GM18873 (cell line): ENCODE measurements at regions not wholly inside any gene's neighbourhood (a gene's known extent, or its start where the extent isn't known, plus 50 kb on each side); places are given as distances from the start of the nearest gene placed in this dataset.

Experiments used
- ATAC-seq: cut with Tn5 transposase; IDR thresholded peaks from one replicate; pipeline ENCODE4 v1.9.1; 2021; ENCODE audit warnings: mild to moderate bottlenecking, moderate library complexity, moderate number of reproducible peaks; ENCODE audit not compliant: unreplicated experiment, low FRiP score

DNA sequence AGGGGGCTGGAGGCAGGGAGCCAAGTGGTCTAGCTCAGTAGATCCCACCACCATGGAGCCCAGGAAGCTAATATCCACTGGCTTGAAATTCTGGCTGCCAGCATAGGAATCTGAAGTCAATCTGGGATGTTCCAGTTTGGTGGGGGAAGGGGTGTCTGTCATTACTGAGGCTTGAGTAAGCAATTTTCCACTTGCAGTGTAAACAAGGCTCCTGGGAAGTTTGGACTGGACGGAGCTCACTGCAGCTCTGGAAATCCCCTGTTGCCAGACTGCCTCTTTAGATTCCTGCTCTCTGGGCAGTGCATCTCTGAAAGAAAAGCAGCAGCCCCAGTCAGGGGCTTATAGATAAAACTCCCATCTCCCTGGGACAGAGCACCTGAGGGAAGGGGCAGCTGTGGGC lies 349.2 kb upstream of the KLHL1 start:
- ATAC-seq, result no peak

DNA sequence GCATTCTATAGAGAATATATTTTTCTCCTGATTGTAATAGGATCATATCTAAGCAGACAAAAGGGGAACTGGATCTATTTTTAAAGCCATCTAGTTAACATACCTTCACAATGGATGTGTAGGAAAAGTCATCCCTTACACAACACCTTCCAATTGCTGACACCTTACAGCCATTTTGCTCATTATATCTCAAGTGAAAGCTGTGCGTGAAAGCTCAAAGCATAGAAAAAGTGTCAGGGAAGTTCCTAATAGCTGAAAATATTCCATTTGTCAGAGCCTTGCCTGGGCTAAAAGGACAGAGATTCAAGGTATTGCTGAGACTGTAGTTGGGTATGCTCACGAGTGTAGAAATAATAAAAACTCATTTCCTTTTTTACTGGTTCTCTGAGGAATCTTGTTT lies 340.6 kb upstream of the KLHL1 start:
- no peak for ATAC-seq

DNA sequence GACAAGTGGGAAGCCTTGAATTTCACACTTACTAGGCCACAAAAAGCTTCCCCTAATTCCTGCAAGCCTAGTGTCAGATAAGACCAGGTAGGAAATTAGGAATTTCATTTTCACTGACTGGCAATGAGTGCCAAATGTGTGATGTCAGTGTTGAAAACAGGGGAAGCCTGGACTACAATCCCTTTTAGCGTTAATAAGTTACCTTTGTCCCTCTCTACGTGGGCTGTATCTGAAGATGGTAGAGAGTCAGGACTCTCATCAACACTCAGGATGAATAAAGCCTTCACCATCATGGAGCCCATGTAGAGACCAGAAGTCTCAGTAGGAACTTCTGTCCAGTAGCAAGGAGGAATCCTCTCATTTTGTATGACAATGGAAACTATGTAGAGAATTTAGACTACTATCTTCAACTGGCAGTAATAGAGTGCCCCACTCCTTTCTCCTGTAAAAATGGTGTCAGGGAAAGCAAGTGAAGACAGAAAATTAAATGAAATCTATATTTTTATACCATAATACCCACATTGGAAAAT lies 324.1 kb upstream of the KLHL1 start:
- no peak for ATAC-seq

DNA sequence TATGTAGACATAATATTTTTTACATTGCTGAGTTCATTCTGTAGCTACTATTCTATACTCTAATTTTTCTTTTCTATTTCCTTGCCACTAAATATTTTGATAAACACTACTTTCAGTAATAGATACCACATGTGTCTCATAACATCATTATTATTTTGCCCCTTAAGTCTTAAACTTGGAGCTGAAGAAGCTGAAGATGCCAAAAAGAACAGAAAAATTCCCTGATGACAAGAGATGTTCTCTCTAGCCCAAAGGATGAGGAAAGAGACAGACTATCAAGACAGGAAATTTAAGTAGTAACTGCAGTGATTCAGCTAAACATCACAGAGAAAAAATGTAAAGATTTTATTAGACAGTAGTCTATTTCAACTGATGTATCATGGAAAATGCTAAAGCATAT lies 322.0 kb upstream of the KLHL1 start:
- ATAC-seq, result no peak

DNA sequence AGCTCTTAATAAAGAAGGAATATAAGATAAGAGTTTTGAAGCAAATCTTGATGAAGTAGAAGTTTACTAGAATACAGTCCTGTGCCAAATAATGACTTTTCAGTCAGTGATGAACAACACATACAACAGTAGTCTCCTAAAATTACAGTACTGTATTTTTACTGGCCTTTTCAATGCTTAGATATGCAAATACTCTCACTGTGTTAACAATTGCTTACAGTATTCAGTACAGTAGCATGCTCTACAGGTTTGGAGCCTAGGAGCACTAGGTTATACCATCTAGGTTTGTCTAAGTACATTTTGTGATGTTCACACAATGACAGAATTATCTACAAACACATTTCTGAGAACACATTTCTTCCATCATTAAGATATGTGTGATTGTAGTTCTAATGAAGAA lies 316.7 kb upstream of the KLHL1 start:
- ATAC-seq, result no peak

DNA sequence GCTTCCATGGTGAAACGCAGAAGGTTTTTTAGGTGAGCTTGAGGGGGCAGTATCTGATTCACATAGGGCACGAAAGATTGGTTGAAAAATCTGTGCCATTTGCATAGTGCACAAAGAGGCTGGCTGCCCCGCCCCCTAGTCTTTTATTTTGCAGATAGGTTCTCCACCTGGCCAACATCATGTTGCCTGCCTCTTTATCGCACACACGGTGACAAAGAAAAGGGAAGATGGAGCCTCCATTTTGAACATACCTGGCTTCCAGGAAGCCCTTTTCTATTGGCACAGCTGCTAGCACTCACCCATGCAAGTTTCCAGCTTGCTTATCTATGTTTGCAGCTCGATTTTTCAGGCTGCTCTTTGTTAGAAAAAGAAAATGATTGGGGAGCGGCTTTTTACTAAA lies 316.2 kb upstream of the KLHL1 start:
- ATAC-seq, result no peak

DNA sequence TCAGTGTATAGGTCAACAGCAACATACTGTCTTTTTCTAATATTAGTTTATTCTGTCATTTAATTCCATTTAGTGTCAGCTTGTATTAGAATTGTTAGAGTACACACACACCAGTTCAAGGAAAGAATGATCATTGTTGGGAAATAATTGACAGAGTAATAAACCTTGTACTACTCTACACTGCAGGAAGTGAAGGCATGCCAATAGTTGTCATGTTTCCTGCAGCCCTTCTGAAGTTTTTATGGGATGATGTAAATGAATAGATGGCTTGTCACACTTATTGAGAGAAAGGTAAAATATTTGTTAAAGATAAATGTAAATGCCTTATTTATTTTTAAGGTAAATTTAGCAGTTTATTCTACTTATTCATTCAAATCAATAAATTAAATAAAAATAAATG lies 306.9 kb upstream of the KLHL1 start:
- ATAC-seq, result no peak

DNA sequence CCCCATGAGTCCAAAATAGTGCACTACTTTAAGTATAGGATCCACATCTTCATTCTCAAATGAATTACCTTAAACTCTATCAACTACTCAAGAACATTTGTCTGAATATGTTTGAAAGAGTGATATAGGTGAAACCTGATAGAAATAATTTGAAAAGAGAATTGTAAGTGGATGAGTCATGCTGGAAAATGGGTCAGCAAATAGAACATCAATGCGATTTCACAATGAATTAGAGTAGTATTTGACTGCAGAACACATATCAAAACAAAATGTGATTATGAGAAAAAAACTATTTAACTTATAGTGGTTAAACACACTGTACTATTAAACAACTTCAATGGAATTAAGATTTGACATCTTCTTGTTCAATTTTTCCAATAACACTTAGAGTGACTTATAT lies 300.6 kb upstream of the KLHL1 start:
- ATAC-seq, result no peak

DNA sequence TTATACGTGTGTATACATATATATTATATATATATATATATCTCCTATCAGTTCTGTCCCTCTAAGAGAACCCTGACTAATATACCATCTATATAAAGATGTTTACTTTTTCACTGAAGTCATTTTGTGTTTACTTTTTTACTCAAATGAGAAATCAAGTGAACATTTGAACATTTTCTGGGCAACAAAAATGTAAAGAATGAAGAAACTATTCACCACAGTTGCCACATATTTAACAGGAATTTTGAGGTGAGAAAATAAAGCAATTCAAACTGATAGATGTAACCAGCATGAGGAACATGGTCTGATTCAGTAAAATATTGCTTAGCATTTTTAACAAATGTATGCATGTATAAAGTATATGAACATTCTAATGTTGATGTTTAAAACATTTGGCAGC lies 299.2 kb upstream of the KLHL1 start:
- no peak for ATAC-seq

DNA sequence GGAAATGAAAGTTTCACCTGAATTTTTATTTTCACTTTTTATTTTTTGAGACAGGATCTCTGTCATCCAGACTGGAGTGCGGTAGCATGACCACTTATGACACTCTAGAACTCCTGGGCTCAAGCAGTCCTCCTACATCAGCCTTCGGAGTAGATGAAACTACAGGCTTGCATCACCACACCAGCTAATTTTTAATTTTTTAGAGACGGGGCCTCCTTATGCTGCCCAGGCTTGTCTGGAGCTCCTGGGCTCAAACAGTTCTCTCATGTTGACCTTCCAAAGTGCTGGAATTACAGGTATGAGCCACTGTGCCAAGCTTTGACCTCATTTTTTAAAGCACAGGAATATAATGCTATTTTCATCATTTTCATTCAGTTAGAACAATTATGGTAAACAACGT lies 297.0 kb upstream of the KLHL1 start:
- no peak for ATAC-seq

DNA sequence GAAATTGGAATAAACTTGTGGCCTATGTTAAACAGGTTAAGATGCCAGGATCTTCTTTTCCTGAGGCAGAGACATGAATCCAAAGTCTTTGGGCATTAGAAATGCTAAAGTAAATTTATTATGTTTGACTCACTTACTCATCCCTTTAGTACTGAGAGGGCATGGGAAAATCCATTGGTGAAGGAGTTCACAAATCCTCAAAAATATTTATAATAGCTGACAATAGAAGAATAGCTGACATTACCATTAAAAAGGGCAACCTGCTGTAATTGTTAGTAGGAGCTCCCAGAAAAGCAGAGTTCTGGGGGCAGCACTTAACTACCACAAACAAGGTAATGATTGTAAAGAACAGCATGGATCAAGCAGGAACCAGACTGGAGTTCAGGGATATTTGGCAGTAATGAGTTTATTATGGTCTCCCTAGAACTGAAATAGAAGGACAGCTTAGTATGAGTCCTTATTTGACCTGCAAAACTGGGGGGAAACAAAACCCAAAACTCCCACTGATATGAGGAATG lies 285.8 kb upstream of the KLHL1 start:
- ATAC-seq, result no peak

DNA sequence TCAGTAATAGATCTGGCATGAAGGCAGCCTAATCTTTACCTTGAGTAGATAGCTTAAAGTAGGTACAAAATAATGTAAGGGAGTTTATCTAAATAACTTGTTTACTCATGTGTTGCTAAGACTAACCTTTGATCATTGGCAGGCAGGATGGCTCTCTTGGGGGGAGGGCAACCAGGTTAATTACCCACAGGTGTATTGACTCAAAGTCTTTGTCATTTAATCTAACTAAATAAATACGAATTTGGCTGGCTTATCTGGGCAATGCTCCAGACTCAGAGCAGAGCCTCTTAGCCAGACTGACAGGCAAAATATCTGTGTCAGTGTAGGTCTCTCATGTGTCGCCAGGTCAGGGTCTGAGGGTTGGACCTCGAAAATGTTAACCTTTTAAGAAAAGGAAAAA lies 283.4 kb upstream of the KLHL1 start:
- no peak for ATAC-seq

DNA sequence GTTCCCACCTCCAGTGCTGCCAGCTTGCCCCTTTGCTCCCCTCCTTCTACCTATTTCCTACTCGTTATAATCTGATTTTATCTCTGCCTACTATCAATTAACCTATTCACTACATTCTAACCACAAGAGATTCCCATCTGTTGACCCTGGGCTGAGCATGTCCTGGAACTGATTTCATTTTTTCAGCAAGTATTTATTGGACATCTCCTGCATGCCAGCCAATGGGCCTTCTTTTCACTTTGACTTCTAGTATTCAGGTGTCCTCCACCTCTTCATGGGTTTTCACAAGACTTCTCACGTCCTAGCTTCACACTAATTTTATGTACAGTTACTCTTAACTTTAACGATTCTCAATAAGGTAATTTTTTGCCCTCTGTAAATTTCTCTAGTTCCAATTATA lies 282.7 kb upstream of the KLHL1 start:
- ATAC-seq, result no peak

DNA sequence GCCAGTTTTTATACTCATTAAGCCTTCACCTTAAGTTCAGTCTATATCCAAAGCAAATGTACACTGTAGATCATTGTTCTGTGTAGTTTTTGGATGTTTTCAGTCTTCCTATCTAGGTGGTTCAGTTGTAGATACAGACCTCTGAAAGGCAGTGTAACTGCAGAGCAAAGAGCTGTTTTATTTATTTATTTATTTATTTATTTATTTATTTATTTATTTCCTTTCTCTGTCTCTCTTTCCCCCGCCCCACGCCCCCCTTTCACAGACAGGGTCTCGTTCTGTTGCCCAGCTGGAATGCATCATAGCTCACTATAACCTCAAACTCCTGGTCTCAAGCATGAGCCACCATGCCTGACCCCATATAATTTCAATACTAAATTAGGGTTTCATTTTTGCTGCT lies 281.8 kb upstream of the KLHL1 start:
- no peak for ATAC-seq

DNA sequence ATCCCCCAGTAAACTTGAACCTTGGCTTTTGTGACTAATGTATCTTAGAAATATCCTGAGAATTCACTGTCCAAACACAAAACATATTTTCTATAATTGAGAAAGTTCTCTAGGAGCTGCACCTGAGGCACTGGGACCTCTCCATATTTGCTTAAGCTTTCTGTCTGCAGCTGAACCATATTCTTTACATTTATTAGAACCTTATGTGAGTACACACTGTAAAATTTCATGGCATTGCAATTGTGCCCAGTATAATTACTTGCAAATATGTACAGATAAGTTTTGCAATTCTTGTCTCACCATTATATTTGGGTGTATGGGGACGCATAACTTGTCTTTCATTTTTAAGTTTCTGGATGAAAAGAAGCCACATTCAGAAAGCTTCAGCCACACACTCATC lies 280.7 kb upstream of the KLHL1 start:
- ATAC-seq, result no peak

DNA sequence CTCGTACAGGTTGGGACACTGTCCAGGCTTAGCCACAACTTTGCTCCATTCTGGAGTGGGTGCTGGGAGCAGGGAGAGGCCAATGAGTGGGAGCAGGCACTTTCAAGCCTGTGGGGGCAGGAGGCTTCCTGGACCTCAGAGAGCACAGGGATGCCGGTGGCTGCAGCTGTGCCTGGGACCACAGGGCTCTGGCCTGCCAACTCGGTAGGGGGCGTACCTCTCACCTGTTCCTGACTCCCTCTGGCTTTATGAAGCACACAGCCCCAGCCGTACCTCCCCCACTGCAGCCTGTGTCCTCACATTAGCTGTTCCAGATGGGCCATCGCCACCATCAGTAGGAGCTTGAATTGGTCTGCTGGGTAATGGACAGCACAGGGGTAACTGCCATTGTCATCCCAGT lies 278.7 kb upstream of the KLHL1 start:
- ATAC-seq, result no peak

DNA sequence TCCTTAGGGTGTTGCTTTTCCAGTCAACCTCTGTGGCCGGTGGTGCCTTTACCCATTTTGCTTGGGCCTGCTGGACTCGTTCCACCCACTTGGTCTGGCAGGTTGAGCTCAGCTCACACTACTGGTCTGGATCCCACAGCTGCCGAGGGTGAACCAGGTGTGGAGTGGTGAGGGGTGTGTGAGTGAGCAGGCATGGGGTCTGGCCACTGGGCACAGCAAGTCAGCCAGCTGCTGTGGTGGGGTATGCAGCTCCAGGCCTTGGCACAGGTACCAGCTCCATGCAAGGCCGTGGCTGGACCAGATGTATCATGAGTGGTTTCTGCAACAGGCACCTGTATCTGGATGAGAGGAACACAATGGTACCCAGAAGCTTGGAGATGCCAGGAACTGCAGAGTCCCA lies 277.6 kb upstream of the KLHL1 start:
- ATAC-seq, result no peak

DNA sequence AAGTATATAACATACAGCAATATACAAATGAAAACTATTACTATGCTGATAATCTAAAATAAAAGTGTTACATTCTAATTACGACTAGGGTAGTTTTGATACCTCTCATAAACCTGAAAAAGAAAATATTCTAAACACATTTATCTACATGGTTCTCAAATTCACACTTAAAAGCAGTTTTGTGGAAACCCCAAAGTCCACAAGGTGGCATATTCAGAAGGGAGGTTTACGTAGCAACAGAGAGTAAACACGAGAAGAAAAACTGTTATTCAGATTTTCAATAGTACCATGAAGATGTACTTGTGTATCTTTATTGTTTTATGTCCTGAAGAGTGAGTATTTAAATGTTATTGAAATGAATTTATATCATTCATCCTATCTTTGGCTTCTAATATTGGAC lies 275.9 kb upstream of the KLHL1 start:
- ATAC-seq, result no peak

DNA sequence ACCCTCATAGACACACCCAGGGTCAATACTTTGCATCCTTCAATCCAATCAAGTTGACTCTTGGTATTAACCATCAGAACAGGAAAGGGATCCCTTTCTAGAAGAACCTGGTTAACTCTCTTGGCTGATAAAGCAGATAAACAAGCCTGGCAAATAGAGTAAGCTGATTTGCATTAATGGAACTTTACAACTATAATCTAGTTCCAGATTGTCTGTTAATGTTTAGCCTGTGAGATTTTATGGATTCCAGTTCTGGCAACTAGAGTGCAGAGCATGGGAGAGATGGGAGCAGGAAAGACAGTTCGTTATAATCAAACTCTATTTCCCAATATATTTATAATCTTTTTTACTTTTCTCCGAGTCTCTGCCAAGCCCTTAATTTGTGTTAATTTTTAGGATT lies 272.6 kb upstream of the KLHL1 start:
- ATAC-seq, result no peak

DNA sequence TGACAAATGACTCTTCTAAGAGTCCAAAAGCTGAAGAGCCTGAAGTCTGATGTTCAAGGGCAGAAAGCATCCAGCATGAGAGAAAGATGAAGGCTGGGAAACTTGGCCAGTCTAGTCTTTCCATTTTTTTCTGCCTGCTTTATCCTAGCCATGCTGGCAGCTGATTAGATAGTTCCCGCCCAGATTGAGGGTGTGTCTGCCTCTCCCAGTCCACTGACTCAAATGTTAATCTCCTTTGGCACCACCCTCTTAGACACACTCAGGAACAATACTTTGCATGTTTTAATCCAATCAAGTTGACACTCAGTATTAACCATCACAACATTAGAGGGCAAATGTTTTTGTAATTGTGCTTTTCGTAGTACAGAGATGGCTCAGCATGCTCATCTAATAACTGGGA lies 267.5 kb upstream of the KLHL1 start:
- ATAC-seq, result no peak

DNA sequence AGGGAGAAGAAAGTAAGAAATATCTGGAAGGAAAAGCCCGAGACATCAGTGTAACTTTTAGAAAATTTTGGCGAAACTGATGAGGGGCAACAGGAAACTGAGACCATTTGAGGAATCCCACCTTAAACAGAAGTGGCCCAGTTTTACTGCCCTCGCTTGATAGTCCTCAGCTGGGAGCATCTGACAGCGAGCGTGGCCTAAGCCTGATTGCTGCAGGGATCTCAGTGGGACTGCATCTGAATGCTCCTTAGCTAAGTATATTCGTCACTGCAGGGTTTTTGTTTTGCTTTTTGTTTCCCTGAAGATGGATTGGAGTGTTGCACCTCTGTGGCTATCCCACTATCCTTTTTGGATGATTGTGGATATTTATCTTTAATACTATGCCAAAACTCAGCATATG lies 262.7 kb upstream of the KLHL1 start:
- ATAC-seq, result no peak

DNA sequence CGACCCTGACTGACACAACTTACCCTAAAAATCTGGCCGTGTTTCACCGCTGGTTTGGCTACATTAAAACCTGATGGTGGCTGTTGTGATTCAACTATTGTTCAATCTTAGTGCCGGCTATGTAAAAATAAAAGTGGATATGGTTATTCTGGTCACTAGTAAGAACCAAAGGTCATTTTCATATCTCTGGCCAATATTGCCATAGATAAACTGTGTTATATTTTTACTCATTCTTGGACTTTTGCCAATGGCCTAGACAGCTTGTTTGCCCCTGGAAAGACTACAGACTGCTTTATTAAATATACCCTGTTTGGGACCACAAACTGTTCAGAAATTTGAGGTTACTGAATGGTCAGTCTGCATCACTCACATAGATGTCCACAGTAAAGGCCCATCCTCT lies 258.5 kb upstream of the KLHL1 start:
- no peak for ATAC-seq

DNA sequence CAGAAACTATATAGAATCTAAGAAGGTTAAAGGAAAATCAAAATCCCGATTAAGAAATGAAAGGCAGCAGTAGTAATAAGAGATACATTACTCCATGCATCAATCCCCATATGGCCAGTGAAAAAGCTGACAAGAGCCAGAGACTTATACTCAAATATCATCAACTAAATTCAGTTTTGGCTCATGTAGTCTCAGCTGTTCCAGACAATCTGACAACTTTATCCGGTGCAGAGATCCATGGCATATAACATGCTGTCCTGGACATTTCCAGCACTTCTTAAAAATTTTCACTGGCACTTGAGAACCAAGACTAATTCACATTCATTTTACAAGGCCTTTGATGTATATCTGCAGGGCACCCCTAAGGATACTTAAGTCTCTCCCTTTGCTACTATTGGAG lies 255.7 kb upstream of the KLHL1 start:
- ATAC-seq, result no peak
